Gastrocnemius medialis (tissue), 4 donors: ENCODE measurements at regions not wholly inside any gene's neighbourhood (a gene's known extent, or its start where the extent isn't known, plus 50 kb on each side); places are given as distances from the start of the nearest gene placed in this dataset.

Experiments
- CTCF ChIP-seq, 5 experiments: fragments of 450-650 bp in 3 of 5; fragments of 200-600 bp in 2 of 5; sonication (generic) in 2 of 5; IDR thresholded peaks in 4 of 5; conservative IDR thresholded peaks in 1 of 5; 1 replicate in 4 of 5; 2 replicates in 1 of 5; pipeline ENCODE4 v1.5.1; 2016 to 2019; ENCODE audit warnings: antibody characterized with exemption in 5 of 5, mild to moderate bottlenecking in 3 of 5, moderate library complexity in 3 of 5
- POLR2A ChIP-seq, 2 donors: fragments of 450-650 bp; IDR thresholded peaks; one replicate each; pipeline ENCODE4 v1.6.1; 2017; ENCODE audit warnings: antibody characterized with exemption in 2 of 2, mild to moderate bottlenecking in 2 of 2, moderate library complexity in 2 of 2

DNA sequence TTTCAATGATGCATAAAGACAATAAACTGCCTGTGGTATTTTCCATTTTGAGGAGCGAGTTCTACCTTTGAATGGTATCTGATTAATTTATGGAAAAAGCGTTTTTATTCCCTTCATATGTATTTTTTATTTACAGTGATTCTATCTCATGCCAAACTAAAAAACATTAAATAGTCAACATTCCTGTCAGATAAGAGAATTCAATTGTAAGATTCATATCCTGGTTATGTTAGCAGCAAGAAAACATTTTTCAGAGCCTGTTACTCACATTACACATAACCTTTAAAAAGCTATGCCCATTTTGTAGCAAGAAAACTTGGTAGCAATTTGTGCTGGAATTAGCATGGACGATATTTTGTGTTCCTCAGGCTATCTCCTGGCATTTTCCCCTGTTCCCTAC is 55.1 kb upstream of the PRLR start:
- no peak for TF ChIP-seq CTCF (IDR thresholded peaks at IDR 0.05 in 4 of 5, conservative IDR thresholded peaks at IDR 0.05 in 1 of 5)
- TF ChIP-seq POLR2A (IDR thresholded peaks at IDR 0.05) = no peak
